Lower leg skin (tissue), 3 donors: ENCODE measurements at regions not wholly inside any gene's neighbourhood (a gene's known extent, or its start where the extent isn't known, plus 50 kb on each side); places are given as distances from the start of the nearest gene placed in this dataset.

ENCODE experiments used
- POLR2A ChIP-seq, 2 donors: fragments of 450-650 bp; IDR thresholded peaks; one replicate each; pipeline ENCODE4 v1.6.1; 2016 to 2017; ENCODE audit warnings: antibody characterized with exemption in 2 of 2, mild to moderate bottlenecking in 1 of 2, moderate library complexity in 1 of 2
- TF ChIP-seq, protein P1 (sequence below), 3 donors: fragments of 450-650 bp; IDR thresholded peaks; one replicate each; pipeline ENCODE4 v1.5.1; 2016; ENCODE audit warnings: antibody characterized with exemption in 3 of 3, mild to moderate bottlenecking in 3 of 3, moderate library complexity in 2 of 3

DNA sequence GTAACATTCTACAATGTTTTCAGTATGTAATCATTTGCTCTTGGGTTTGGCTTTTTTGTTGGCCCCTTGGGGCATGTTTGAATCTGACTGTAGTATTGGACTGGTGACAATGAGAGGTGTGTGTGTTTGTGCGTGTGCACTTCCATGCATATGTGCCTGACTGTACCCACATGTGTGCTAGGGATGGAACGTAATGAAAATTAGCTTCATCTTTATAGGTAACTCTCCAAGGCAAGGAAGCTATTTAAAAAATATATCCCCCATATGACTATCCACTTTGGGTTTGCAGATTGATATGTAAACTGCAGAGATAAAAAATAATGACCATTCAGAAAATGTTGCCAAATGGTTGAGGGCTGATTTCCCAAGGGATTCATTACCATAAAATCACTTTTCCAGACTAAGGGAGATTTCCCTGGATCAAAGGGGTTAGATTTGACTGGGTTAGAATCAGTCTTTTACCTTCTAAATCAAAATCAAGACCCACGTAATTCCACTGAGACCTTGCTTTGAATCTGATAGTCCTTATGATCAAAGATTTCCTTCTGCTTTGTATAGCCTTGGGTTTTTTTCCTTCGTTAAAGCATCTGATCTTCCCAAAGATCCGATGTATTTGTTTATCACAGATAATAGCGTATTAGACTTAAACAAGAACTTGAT is 189.7 kb downstream of the CENPF start:
- TF ChIP-seq, protein P1, sequence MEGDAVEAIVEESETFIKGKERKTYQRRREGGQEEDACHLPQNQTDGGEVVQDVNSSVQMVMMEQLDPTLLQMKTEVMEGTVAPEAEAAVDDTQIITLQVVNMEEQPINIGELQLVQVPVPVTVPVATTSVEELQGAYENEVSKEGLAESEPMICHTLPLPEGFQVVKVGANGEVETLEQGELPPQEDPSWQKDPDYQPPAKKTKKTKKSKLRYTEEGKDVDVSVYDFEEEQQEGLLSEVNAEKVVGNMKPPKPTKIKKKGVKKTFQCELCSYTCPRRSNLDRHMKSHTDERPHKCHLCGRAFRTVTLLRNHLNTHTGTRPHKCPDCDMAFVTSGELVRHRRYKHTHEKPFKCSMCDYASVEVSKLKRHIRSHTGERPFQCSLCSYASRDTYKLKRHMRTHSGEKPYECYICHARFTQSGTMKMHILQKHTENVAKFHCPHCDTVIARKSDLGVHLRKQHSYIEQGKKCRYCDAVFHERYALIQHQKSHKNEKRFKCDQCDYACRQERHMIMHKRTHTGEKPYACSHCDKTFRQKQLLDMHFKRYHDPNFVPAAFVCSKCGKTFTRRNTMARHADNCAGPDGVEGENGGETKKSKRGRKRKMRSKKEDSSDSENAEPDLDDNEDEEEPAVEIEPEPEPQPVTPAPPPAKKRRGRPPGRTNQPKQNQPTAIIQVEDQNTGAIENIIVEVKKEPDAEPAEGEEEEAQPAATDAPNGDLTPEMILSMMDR (IDR thresholded peaks at IDR 0.05) = no peak
- TF ChIP-seq POLR2A (IDR thresholded peaks at IDR 0.05) = no peak
